PFSK-1 (cell line): ENCODE measurements at regions not wholly inside any gene's neighbourhood (a gene's known extent, or its start where the extent isn't known, plus 50 kb on each side); places are given as distances from the start of the nearest gene placed in this dataset.

Source experiments
- FOXP2 ChIP-seq: optimal IDR thresholded peaks from 2 replicates; pipeline ENCODE3; 2011; ENCODE audit warnings: borderline replicate concordance, control low read depth, inconsistent platforms; ENCODE audit not compliant: insufficient read depth; ENCODE audit errors: extremely low read length, extremely low read depth
- POLR2AphosphoS5 ChIP-seq: IDR thresholded peaks from 2 replicates; pipeline ENCODE4 v1.6.1; 2012; ENCODE audit warnings: low read depth, mild to moderate bottlenecking, control low read depth, low read length, moderate library complexity
- SIN3A ChIP-seq: IDR thresholded peaks from 2 replicates; pipeline ENCODE4 v1.6.1; 2012; ENCODE audit warnings: mild to moderate bottlenecking, low read length, moderate library complexity, borderline replicate concordance; ENCODE audit not compliant: insufficient read depth
- TAF1 ChIP-seq: IDR thresholded peaks from 2 replicates; pipeline ENCODE4 v1.6.1; 2012; ENCODE audit warnings: low read length, control low read depth, borderline replicate concordance; ENCODE audit not compliant: insufficient read depth
- TF ChIP-seq, protein P1 (sequence below), 2 experiments: IDR thresholded peaks; 2 replicates each; pipeline versions ENCODE4 v1.6.1 to v1.8.0; 2011 to 2012; ENCODE audit warnings: low read depth in 2 of 2, low read length in 2 of 2, control low read depth in 1 of 2, inconsistent platforms in 1 of 2, mild to moderate bottlenecking in 1 of 2, moderate library complexity in 1 of 2; ENCODE audit not compliant: insufficient read depth in 1 of 2

DNA sequence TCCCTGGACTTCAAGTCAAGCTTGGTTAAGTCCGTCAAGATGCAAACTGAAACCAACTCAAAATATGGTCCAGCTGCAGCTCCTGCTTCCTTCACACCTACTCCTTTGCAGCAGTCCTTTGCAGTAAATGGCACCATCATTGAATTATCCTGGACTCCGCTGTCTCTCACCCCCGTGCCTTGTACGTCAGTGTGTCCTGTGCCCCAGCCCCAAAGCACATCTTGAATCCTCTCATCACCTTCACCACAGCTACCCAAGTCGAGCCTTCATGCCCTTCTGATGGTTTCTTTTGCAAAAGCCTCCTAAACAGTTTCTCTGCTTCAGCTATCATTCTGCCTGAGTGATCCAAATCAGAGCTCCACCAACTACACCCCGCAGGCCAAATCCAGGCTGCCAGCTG, 88.4 kb upstream of the LEP start:
- TF ChIP-seq FOXP2 (no peak), POLR2AphosphoS5 (no peak), SIN3A (no peak), TAF1 (no peak)
- TF ChIP-seq, protein P1, sequence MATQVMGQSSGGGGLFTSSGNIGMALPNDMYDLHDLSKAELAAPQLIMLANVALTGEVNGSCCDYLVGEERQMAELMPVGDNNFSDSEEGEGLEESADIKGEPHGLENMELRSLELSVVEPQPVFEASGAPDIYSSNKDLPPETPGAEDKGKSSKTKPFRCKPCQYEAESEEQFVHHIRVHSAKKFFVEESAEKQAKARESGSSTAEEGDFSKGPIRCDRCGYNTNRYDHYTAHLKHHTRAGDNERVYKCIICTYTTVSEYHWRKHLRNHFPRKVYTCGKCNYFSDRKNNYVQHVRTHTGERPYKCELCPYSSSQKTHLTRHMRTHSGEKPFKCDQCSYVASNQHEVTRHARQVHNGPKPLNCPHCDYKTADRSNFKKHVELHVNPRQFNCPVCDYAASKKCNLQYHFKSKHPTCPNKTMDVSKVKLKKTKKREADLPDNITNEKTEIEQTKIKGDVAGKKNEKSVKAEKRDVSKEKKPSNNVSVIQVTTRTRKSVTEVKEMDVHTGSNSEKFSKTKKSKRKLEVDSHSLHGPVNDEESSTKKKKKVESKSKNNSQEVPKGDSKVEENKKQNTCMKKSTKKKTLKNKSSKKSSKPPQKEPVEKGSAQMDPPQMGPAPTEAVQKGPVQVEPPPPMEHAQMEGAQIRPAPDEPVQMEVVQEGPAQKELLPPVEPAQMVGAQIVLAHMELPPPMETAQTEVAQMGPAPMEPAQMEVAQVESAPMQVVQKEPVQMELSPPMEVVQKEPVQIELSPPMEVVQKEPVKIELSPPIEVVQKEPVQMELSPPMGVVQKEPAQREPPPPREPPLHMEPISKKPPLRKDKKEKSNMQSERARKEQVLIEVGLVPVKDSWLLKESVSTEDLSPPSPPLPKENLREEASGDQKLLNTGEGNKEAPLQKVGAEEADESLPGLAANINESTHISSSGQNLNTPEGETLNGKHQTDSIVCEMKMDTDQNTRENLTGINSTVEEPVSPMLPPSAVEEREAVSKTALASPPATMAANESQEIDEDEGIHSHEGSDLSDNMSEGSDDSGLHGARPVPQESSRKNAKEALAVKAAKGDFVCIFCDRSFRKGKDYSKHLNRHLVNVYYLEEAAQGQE (IDR thresholded peaks at IDR 0.05; ENCODE audit: insufficient read depth in 1 of 2, low read depth in 2 of 2, low read length in 2 of 2) = no peak

- TF ChIP-seq TAF1 (no peak), SIN3A (no peak), POLR2AphosphoS5 (no peak), FOXP2 (no peak)
- TF ChIP-seq, protein P1 (IDR thresholded peaks at IDR 0.05; ENCODE audit: insufficient read depth in 1 of 2, low read depth in 2 of 2, low read length in 2 of 2) = no peak
These were observed 87.6 kb upstream of the LEP start for GRCh38 chr7:128153436-128153835.

GRCh38 chr7:128154504-128154903, 86.6 kb upstream of the LEP start:
- TF ChIP-seq FOXP2 = no peak
- TF ChIP-seq POLR2AphosphoS5 = no peak
- no peak for TF ChIP-seq TAF1
- TF ChIP-seq, protein P1 (IDR thresholded peaks at IDR 0.05; ENCODE audit: insufficient read depth in 1 of 2, low read depth in 2 of 2, low read length in 2 of 2) = no peak
- TF ChIP-seq SIN3A = no peak

- TF ChIP-seq SIN3A = no peak
These were observed 85.9 kb upstream of the LEP start for GRCh38 chr7:128155100-128155740.

GRCh38 chr7:128157906-128158305, 83.2 kb upstream of the LEP start:
- TF ChIP-seq, protein P1 (IDR thresholded peaks at IDR 0.05; ENCODE audit: insufficient read depth in 1 of 2, low read depth in 2 of 2, low read length in 2 of 2) = no peak
- TF ChIP-seq TAF1 = no peak
- no peak for TF ChIP-seq SIN3A
- TF ChIP-seq FOXP2 = no peak
- no peak for TF ChIP-seq POLR2AphosphoS5

DNA sequence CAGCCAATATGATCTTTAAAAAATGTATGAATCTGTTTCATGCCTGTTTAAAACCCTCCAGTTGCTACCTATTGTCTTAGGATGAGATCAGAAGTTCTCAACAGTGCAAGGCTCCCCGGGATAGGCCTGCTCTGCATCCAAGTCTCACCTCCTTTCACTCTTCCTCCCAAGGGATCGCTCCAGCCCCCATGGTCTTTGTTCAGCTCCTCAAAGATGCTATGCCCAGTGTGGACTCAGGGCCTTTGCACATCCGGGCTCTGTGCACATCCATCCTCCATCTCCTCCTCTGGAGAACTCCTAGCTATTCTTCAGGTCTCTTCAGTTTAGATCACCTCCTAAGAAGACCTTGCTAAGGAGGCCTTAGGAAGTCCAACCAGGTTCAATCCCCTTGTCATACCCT, 82.7 kb upstream of the LEP start:
- TF ChIP-seq POLR2AphosphoS5 (no peak), TAF1 (no peak), SIN3A (no peak), FOXP2 (no peak)
- TF ChIP-seq, protein P1 (IDR thresholded peaks at IDR 0.05; ENCODE audit: insufficient read depth in 1 of 2, low read depth in 2 of 2, low read length in 2 of 2) = no peak
